HG03442 (cell line): ENCODE measurements at regions not wholly inside any gene's neighbourhood (a gene's known extent, or its start where the extent isn't known, plus 50 kb on each side); places are given as distances from the start of the nearest gene placed in this dataset.

Experiments used
- ATAC-seq: cut with Tn5 transposase; IDR thresholded peaks from one replicate; pipeline ENCODE4 v1.9.1; 2021; ENCODE audit warnings: mild to moderate bottlenecking, moderate library complexity; ENCODE audit not compliant: unreplicated experiment

DNA sequence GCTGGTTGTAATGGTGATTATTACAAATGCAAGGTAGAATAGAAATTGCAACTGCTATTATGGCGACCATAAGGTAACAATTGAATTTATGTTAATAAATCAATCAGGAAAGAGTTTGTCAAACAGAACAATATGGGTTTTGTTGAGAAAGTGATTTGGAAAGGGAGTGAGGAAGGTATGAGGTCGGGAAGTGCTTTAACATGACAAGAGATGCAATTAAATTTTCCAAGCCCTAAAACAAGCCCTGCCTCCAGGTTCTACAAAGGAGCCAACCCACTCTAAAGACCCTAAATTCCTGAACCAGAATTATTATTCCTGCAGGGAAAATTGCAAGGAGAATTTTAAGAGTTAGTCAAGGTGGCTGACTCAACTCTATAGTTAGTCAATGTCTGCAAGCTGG, 363.7 kb downstream of the BMPER start:
- no peak for ATAC-seq

GRCh38 chr7:34275624-34276023, 370.3 kb downstream of the BMPER start:
- ATAC-seq: no peak

GRCh38 chr7:34277016-34277802, 371.9 kb downstream of the BMPER start:
- peak; percentile 68 for ATAC-seq

DNA sequence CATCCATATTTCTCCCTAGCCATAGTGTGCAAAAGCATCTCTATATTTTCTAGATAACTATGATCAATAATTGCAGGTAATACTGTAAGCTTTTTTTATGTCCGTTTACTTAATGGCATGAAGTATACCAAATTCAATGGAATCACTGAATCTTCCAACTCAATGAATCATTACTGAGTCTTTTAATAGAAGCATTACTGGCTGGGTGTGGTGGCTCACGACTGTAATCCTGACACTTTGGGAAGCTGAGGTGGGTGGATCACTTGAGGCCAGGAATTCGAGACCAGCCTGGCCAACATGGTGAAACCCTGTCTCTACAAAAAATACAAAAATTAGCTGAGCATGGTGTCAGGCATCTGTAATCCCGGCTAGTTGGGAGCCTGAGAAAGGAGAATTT, 372.5 kb downstream of the BMPER start:
- ATAC-seq: no peak

- ATAC-seq: no peak
Observed at GRCh38 chr7:34281260-34281659, 375.9 kb downstream of the BMPER start.

DNA sequence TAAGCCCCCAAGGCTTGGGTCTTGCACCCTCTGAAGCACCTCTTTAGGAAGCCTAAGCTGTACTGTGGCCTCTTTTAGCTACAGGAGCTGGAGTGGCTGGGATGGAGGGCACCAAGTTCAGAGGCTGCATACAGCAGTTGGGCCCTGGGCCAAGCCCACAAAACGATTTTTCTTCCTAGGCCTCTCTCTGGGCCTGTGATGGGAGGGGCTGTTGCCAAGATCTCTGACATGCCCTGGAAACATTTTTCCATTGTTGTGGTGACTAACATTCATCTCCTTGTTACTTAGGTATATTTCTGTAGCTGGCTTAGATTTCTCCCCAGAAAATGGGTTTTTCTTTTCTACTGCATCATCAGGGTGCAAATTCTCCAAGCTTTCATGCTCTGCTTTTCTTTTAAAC, 375.7 kb upstream of the NPSR1 start:
- ATAC-seq: no peak

GRCh38 chr7:34296663-34297062, 361.4 kb upstream of the NPSR1 start:
- ATAC-seq: no peak

DNA sequence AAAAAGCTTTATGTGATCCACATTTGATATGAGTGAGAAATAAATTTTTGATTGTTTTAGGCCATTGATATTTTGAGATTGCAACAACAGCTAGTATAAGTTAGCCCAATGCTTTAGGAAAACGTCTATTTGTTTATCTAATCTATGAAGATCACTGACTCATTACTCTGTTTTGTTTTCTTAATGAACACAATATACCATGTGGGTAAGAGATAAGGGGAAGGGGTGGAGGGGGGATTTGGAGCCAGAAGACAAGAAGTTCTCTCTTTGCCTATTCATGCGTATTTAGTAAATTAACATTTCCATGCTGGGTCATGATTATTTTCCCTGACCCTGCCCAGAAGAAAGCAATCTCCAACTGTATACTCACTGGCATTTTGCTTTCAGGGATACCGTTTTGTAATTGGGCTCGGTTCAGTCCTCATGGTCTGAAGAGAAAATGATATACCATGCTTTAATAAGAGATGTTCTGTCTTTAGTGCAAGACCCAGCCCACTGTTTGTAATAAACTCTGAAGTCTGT, 359.5 kb upstream of the NPSR1 start:
- no peak for ATAC-seq

GRCh38 chr7:34299066-34299465, 359.0 kb upstream of the NPSR1 start:
- no peak for ATAC-seq

DNA sequence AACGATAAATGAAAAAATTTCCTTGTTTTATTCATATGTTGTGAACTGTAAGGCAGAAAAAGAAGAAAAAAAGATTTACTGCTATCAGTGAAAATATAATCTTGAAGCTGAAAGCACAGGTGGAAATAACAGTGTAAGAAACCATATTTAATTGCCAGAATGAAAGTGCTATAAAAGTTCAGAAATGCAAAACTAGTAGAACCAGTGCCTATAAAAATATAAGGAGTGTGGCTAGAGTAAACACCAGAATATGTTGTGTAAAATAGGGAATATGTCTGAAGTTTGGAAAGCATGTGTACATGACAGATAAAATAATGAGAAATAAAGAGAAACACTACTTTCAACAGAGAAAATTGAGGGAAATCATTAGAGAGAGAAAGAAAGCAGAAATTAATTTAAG, 350.5 kb upstream of the NPSR1 start:
- no peak for ATAC-seq

DNA sequence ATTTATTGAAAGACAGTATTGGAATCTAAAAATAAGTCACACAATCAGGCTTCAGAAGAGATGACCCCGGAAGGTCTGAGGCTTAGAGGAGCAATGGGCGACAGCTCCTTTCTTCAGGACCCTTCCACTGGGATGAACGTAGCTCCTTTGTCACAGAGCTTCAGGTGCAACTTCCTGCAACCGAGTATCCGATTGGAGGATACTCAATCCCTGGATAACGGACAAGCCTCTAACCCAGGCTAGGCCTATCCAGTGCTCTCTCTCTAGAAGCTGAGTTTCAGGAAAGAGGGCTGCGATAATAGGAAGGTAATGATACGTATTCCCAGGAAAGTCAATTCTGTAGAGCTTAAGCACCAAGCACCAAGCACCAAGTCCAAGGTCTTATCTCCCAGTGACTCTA, 349.4 kb upstream of the NPSR1 start:
- no peak for ATAC-seq

DNA sequence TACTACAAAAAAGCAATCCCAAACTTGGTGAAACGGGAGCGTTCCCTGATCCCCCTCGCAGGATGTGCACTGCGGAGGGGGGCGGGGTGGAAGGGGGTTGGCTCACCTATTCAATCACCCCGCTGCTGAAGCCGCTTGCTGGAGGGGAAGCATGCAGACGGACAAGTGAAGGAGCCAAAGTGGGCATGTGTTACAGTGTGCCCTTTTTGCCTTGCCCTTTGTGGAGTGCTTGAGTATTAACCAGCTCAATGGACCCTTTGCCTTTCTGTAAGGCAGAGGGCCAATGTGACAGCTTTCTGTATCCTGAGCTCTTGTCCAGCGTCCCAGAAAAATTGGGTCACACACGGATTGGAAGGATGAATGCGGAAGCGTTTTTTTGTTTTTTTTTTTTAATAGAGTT, 348.9 kb upstream of the NPSR1 start:
- ATAC-seq: no peak

GRCh38 chr7:34309584-34309983, 348.4 kb upstream of the NPSR1 start:
- no peak for ATAC-seq

DNA sequence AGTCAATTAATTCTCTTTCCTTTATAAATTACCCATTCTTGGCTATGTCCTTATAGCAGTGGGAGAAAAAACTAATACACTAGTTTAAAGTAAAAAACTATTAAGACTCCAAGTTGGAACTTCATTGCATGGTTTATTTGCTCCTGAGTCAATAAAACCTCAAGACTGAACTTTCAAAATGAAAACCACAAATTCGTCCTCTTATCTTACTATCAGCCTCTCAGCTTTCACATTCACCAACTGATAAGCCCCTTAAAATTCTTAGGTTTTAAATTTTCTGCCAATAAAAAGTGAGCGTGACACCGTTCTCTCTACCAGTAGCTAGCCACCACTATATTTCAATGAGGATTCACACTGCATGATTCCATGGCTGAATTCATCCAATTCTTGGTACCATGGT, 346.4 kb upstream of the NPSR1 start:
- no peak for ATAC-seq

- ATAC-seq: no peak
Observed at GRCh38 chr7:34312624-34313023, 345.4 kb upstream of the NPSR1 start.

DNA sequence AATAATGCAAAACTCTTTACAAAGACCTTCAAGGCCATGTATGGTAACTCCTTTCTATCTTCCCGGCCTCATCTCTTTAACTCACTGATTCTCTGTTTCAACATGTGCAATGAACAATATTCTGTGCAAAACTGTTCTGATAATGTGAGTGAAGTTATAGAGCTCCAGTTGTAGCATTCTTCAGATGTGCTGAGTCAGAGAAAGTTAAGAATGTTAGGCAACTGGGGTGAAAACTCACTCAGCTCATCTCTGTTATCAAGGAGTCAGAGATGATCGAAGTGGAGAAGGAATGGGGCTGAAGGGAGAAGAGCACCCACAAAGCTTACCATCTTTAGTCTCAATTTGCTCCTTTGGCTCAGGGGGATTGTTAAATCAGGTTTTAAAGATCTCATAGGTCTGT, 344.7 kb upstream of the NPSR1 start:
- ATAC-seq: no peak

- no peak for ATAC-seq
Observed at GRCh38 chr7:34315032-34315431, 343.0 kb upstream of the NPSR1 start.

- ATAC-seq: no peak
Observed at GRCh38 chr7:34317039-34317438, 341.0 kb upstream of the NPSR1 start.

DNA sequence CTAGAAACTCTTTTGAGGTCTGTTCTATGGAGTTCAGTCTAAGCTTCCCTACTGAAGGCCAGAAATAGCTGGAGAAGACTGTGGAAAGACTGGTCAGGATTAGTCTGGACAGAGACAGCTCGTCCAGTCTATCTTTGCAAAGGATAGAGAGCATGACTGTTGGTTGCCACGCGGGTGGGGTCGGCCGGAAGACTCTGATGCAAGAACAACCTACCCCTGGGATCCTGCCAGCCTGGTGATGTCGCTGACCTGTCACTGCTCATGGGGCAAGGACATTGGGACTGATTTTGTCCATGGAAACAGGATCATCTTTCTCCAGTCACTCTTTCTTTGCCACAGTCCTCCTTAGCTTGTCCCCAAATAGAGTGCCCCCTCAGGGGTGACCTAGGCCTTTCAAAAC, 337.6 kb upstream of the NPSR1 start:
- no peak for ATAC-seq

DNA sequence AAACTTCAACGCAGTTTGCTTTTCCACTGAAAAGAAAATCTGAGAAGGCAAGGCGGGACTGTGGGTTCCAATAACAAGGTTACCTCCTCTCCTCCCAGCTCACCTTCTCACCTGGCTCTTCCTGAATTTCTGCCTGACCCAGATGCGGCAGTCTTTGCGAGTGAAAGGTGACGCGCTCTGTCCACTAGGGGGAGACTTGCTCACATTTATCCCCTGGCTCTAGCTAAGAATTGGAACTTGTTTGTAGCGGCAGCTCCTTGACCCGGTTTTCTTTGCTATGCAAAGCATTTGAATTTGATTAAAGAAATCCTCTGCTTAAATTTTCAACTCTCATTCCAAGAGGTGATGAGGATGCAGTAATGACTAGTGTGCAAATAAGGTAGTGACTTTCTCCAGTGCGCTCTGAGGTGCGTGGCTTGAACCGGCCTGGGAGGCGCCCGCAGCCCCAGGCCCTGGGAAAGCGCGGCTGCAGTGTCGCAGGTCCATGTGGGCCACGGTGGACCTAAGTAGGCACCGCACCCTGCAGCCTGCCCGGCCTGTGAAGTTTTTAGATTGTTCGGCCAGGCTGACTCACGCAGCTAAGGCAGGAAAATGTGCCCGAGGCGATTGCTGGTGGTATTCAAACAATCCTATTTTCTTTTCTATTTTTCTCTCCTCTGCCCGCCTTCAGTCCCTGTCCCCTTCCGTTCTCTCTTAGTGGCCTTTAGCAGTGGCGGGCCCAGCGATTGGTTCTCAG, 336.9 kb upstream of the NPSR1 start:
- peak; percentile 90 for ATAC-seq

DNA sequence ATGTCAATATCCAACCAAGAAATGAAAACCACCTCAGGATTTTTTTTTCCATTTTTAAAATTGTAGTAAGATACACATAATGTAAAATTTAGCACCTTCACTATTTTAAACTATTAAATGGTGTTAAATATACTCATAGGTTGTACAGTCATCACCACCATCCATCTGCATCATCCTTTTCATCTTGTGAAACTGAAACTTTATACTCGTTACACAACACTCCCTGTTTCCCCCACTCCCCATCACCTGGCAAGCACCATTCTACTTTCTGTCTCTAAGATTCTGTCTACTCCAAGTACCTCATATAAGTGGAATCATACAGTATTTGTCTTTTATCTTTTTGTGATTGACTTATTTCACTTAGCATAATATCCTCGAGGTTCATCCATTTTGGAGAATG, 335.2 kb upstream of the NPSR1 start:
- ATAC-seq: no peak

DNA sequence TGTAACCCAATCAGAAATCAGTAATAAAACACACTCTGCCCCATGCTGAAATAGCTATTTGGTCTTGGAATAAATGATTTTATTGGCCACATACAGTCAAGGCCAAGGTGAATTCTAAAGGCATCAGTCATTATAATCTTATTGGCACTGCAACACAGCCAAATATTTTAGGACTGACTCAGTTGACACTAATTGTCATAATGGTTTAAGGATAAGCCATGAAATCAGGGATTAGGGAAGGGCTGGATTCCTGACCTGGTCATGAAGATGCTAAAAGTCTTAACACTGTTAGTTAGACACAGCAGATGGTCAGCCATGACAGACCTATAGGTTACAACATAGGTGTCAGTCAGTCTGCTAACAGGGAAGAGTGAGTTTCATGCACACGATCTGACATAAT, 330.3 kb upstream of the NPSR1 start:
- ATAC-seq: no peak
